SK-N-SH (cell line): ENCODE measurements at regions not wholly inside any gene's neighbourhood (a gene's known extent, or its start where the extent isn't known, plus 50 kb on each side); places are given as distances from the start of the nearest gene placed in this dataset.

Experiments used
- EP300 ChIP-seq, 2 experiments: IDR thresholded peaks; 2 replicates each; pipeline versions ENCODE4 v1.4.0 to v1.6.1; 2012; ENCODE audit warnings: borderline replicate concordance in 1 of 2, low read depth in 1 of 2, low read length in 1 of 2
- EZH2phosphoT487 ChIP-seq: fragments of 200-600 bp; sonication (generic); IDR thresholded peaks from 2 replicates; pipeline ENCODE4 v1.6.1; 2017; ENCODE audit warnings: low read depth, mixed run types, mild to moderate bottlenecking, antibody characterized with exemption, moderate library complexity, borderline replicate concordance
- NRF1 ChIP-seq: IDR thresholded peaks from 2 replicates; pipeline ENCODE4 v1.6.1; 2012; ENCODE audit warnings: low read depth, mild to moderate bottlenecking, low read length
- SMC3 ChIP-seq: IDR thresholded peaks from 2 replicates; pipeline ENCODE4 v1.6.1; 2012; ENCODE audit warnings: low read depth, low read length, improper control_type of control experiment
- TF ChIP-seq, protein P1 (sequence below): fragments of 200-600 bp; sonication (generic); IDR thresholded peaks from 2 replicates; pipeline ENCODE4 v1.6.1; 2017; ENCODE audit warnings: antibody characterized with exemption, mild to moderate bottlenecking, moderate library complexity
- TF ChIP-seq, protein P2 (sequence below): IDR thresholded peaks from 2 replicates; pipeline ENCODE4 v1.4.0; 2012; ENCODE audit warnings: low read depth, borderline replicate concordance

DNA sequence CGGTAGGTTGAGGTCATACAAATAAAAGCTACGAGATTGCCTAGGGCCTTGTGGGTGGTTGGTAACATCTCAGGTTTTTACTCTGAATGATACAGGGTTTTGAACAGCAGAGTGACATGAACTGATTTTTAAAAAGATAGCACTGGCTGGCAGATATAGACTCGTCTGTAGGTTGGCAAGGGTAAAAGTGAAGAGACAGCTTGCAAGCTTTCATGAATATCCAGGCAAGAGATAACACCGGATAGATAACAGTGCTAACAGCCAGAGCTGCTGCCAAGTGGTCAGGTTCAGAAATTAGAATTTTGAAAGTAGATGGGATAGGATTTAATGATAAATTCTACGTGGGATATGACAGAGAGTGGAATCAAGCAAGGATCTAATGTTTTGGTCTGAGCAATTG lies 299.7 kb upstream of the AADAT start:
- TF ChIP-seq, protein P1, sequence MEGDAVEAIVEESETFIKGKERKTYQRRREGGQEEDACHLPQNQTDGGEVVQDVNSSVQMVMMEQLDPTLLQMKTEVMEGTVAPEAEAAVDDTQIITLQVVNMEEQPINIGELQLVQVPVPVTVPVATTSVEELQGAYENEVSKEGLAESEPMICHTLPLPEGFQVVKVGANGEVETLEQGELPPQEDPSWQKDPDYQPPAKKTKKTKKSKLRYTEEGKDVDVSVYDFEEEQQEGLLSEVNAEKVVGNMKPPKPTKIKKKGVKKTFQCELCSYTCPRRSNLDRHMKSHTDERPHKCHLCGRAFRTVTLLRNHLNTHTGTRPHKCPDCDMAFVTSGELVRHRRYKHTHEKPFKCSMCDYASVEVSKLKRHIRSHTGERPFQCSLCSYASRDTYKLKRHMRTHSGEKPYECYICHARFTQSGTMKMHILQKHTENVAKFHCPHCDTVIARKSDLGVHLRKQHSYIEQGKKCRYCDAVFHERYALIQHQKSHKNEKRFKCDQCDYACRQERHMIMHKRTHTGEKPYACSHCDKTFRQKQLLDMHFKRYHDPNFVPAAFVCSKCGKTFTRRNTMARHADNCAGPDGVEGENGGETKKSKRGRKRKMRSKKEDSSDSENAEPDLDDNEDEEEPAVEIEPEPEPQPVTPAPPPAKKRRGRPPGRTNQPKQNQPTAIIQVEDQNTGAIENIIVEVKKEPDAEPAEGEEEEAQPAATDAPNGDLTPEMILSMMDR = no peak
- no peak for TF ChIP-seq NRF1
- TF ChIP-seq, protein P2, sequence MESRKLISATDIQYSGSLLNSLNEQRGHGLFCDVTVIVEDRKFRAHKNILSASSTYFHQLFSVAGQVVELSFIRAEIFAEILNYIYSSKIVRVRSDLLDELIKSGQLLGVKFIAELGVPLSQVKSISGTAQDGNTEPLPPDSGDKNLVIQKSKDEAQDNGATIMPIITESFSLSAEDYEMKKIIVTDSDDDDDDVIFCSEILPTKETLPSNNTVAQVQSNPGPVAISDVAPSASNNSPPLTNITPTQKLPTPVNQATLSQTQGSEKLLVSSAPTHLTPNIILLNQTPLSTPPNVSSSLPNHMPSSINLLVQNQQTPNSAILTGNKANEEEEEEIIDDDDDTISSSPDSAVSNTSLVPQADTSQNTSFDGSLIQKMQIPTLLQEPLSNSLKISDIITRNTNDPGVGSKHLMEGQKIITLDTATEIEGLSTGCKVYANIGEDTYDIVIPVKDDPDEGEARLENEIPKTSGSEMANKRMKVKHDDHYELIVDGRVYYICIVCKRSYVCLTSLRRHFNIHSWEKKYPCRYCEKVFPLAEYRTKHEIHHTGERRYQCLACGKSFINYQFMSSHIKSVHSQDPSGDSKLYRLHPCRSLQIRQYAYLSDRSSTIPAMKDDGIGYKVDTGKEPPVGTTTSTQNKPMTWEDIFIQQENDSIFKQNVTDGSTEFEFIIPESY = no peak
- no peak for TF ChIP-seq SMC3
- TF ChIP-seq EP300 (IDR thresholded peaks at IDR 0.05; ENCODE audit: borderline replicate concordance in 1 of 2, low read depth in 1 of 2, low read length in 1 of 2) = no peak
- no peak for TF ChIP-seq EZH2phosphoT487
